WERI-Rb-1 (cell line): ENCODE measurements at regions not wholly inside any gene's neighbourhood (a gene's known extent, or its start where the extent isn't known, plus 50 kb on each side); places are given as distances from the start of the nearest gene placed in this dataset.

ENCODE experiments used
- DNase-seq: peaks from one replicate; pipeline ENCODE4 v3.0.0-alpha.2; 2020
- H3K27ac ChIP-seq: fragments of 250-450 bp; sonication (Bioruptor Pico); 2 replicates; pipeline ENCODE4 v1.5.1; 2020; ENCODE audit warnings: mild to moderate bottlenecking, moderate library complexity
- H3K27me3 ChIP-seq: fragments of 250-450 bp; sonication (Bioruptor Pico); 2 replicates; pipeline ENCODE4 v1.5.1; 2021; ENCODE audit warnings: mild to moderate bottlenecking, low read depth, moderate library complexity; ENCODE audit not compliant: insufficient read depth, severe bottlenecking
- H3K36me3 ChIP-seq: fragments of 250-450 bp; sonication (Bioruptor Pico); 2 replicates; pipeline ENCODE4 v1.5.1; 2020; ENCODE audit warnings: mild to moderate bottlenecking, moderate library complexity
- H3K4me3 ChIP-seq: 2 replicates; pipeline ENCODE4 v1.5.1; 2011; ENCODE audit warnings: low read depth, mild to moderate bottlenecking, control low read depth, low read length
- H3K9me3 ChIP-seq: fragments of 250-450 bp; sonication (Bioruptor Pico); 2 replicates; pipeline ENCODE4 v1.5.1; 2021; ENCODE audit warnings: mild to moderate bottlenecking, moderate library complexity; ENCODE audit not compliant: severe bottlenecking
- TF ChIP-seq, protein P1 (sequence below): IDR thresholded peaks from 2 replicates; pipeline ENCODE4 v1.5.1; 2011; ENCODE audit warnings: low read depth, mild to moderate bottlenecking, control low read depth, inconsistent platforms, low read length

DNA sequence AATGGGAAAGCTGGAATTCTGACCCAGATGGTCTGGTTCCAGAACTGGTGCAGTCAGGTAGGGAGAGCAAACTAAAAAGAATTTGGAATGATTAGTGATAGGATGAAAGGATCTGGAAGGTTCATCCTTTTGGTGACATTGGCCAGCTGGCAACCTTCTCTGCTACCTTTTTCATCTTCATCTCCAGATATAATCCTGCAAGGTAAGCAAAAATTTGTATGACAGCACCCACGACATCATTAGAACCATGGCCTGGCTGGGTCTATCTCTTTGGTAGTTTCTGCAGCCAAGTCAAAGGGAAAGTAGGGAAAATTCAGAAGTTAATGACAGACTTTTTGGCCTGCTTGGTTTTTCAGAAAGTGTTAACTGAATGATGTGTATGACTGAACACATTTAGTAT, 188.9 kb upstream of the MALRD1 start:
- Histone ChIP-seq H3K4me3 (no peak overlapping the region), H3K36me3 (no peaks in the 10 kb centered on the region), H3K27ac (no peak overlapping the region), H3K27me3 (no peaks in the 10 kb centered on the region), H3K9me3 (no peaks in the 10 kb centered on the region)
- no peak for DNase-seq
- TF ChIP-seq, protein P1, sequence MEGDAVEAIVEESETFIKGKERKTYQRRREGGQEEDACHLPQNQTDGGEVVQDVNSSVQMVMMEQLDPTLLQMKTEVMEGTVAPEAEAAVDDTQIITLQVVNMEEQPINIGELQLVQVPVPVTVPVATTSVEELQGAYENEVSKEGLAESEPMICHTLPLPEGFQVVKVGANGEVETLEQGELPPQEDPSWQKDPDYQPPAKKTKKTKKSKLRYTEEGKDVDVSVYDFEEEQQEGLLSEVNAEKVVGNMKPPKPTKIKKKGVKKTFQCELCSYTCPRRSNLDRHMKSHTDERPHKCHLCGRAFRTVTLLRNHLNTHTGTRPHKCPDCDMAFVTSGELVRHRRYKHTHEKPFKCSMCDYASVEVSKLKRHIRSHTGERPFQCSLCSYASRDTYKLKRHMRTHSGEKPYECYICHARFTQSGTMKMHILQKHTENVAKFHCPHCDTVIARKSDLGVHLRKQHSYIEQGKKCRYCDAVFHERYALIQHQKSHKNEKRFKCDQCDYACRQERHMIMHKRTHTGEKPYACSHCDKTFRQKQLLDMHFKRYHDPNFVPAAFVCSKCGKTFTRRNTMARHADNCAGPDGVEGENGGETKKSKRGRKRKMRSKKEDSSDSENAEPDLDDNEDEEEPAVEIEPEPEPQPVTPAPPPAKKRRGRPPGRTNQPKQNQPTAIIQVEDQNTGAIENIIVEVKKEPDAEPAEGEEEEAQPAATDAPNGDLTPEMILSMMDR: no peak

DNA sequence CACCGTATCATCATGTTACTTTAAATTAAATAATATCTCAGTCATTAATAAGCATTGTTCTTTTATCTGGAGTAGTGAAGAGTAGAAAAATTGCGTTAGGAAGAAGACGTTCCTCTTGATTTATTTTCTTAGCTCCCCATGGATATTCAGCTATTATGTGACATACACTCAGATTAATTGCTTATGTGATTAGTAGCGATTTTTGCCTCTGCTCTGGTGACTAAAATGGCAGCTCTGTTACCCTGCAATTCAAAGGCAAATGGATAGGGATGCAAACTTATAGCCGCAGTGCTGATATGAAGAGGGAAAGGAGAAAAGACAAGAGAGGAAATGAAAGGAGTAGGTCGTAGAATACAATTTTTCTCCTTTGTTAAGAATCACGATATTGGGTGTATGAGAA, 188.4 kb upstream of the MALRD1 start:
- no peak for DNase-seq
- TF ChIP-seq, protein P1: no peak
- H3K36me3 ChIP-seq: no peaks in the 10 kb centered on the region
- H3K9me3 ChIP-seq: no peaks in the 10 kb centered on the region
- no peak overlapping the region for H3K27ac ChIP-seq
- no peaks in the 10 kb centered on the region for H3K27me3 ChIP-seq
- H3K4me3 ChIP-seq: no peak overlapping the region

DNA sequence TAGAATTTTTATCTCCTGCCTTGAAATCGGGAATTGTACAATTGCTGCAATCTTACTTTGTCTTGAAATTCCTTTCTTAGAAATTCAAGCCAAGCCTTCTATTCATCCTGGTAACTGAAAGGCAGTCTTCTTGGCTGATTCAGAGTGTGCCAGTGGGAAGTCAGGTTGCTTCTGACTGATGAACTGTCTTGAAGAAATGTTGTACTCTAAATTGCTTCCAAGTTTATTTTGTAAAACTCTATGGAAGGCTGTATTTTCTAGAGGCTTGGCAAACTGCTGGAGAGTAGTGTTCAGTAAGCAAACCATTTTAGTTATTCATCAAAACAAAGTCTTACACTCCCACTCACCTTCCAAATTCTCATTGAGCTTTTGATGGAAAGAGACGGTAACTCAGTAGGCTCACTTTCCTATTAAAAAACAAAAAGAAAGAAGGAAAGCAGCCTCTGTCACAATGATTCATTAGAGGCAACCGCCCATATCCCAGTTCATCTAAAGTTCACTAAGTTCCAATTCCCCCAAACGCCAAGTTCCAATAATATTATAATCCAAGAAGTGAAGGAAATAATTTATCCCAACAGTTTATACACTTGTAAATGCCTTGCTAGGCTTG, 187.9 kb upstream of the MALRD1 start:
- no peak for DNase-seq
- no peak overlapping the region for H3K27ac ChIP-seq
- TF ChIP-seq, protein P1: no peak

DNA sequence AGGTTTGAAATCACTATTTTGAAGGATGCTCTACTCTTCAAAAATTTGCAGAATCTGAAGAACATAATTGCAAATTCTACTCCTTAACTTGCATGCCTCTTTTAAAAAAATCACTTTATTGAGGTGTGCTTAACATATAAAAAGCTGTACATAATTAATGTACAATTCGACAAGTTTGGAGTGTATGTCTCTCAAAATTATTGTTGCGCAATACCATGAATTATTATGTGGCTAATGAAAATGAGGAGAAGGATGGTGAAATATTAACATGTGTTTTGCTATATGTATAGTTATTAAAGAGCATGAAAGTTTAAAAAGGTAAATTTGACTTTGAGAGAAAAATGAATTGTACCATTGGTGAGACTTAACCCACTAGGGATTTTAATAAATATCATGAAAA, 187.2 kb upstream of the MALRD1 start:
- Histone ChIP-seq H3K27ac (no peak overlapping the region), H3K4me3 (no peak overlapping the region), H3K9me3 (no peaks in the 10 kb centered on the region), H3K36me3 (no peaks in the 10 kb centered on the region), H3K27me3 (no peaks in the 10 kb centered on the region)
- TF ChIP-seq, protein P1: no peak
- no peak for DNase-seq

More for the DNA sequence above, 187.9 kb upstream of the MALRD1 start:
- Histone ChIP-seq H3K4me3 (no peak overlapping the region), H3K36me3 (no peaks in the 10 kb centered on the region), H3K27me3 (no peaks in the 10 kb centered on the region), H3K9me3 (no peaks in the 10 kb centered on the region)

DNA sequence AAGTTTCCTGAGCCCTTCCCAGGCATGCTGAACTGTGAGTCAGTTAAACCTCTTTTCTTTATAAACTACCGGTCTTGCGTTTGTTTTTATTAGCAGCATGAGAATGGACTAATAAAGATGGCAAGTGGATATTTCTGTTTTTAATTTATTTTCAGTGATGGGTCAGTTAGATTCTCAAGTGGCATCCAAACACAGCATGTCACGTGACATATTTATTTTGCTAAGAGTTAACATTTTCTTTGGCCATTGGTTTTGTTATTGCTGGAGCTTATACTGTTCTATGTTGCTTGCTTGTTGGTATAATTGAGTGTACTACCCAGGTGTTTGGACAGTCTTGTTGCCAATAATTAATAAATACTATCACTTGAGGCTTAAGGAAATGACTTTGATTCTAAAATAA, 181.7 kb upstream of the MALRD1 start:
- Histone ChIP-seq H3K27ac (no peak overlapping the region), H3K27me3 (no peaks in the 10 kb centered on the region), H3K4me3 (no peak overlapping the region), H3K36me3 (no peaks in the 10 kb centered on the region), H3K9me3 (no peaks in the 10 kb centered on the region)
- no peak for DNase-seq
- TF ChIP-seq, protein P1: no peak

DNA sequence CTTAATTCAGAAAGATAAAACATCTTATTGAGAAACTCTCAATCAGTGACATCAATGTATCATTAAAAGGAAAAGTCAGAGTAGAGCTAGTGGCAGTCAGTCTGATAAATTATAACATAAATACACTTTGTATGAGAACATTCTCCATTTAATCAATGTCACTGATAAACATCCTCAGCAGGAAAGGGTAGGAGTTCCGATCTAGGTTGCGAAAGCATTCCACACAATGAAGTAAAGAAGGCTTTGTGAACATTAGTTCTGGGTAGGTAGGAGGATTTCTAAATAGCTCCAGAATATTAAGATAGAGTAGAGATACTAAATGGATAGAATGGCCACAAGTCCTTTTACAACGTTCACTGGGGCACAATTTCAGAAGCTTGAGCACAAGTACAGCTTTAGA, 179.7 kb upstream of the MALRD1 start:
- no peaks in the 10 kb centered on the region for H3K9me3 ChIP-seq
- no peak overlapping the region for H3K27ac ChIP-seq
- TF ChIP-seq, protein P1: no peak
- no peaks in the 10 kb centered on the region for H3K36me3 ChIP-seq
- no peaks in the 10 kb centered on the region for H3K27me3 ChIP-seq
- no peak for DNase-seq
- H3K4me3 ChIP-seq: no peak overlapping the region
